Activated CD8-positive, alpha-beta T cell treated with anti-CD3 and anti-CD28 coated beads for 36 hours (primary cell): ENCODE measurements at regions not wholly inside any gene's neighbourhood (a gene's known extent, or its start where the extent isn't known, plus 50 kb on each side); places are given as distances from the start of the nearest gene placed in this dataset.

ENCODE experiments used
- ATAC-seq: fragments of 200-7000 bp; cut with Tn5 transposase; one replicate; pipeline ENCODE4 v1.10.0; 2021; ENCODE audit warnings: mild to moderate bottlenecking, moderate library complexity
- CTCF ChIA-PET: fragments of 350-600 bp; sonication (Branson Sonifier 250); formaldehyde crosslinking; loops from one replicate; lab custom pipeline; 2021; ENCODE audit warnings: antibody characterized with exemption; lab: Charles Lee
- POLR2A ChIA-PET: fragments of 350-600 bp; sonication (Branson Sonifier 250); formaldehyde crosslinking; loops from one replicate; lab custom pipeline; 2021; ENCODE audit warnings: antibody characterized with exemption; lab: Charles Lee
- DNase-seq: peaks from one replicate; pipeline ENCODE4 v3.0.0-alpha.2; 2020
- H3K27ac Mint-ChIP-seq: one replicate; pipeline ENCODE4 v1.8.0; 2021; ENCODE audit warnings: mild to moderate bottlenecking, mixed read lengths
- H3K27me3 Mint-ChIP-seq: one replicate; pipeline ENCODE4 v1.8.0; 2021; ENCODE audit warnings: mixed read lengths
- H3K36me3 Mint-ChIP-seq: one replicate; pipeline ENCODE4 v1.8.0; 2021; ENCODE audit warnings: low read depth, mixed read lengths
- H3K4me1 Mint-ChIP-seq: one replicate; pipeline ENCODE4 v1.8.0; 2021; ENCODE audit warnings: low read depth, mixed read lengths
- H3K4me3 Mint-ChIP-seq: one replicate; pipeline ENCODE4 v1.8.0; 2021; ENCODE audit warnings: mild to moderate bottlenecking, moderate library complexity, mixed read lengths
- H3K9me3 Mint-ChIP-seq: one replicate; pipeline ENCODE4 v1.8.0; 2021; ENCODE audit warnings: mixed read lengths
- CTCF ChIP-seq: fragments of 200-600 bp; IDR thresholded peaks from one replicate; pipeline ENCODE4 v1.8.0; 2022; ENCODE audit warnings: antibody characterized with exemption, mild to moderate bottlenecking
- intact Hi-C: fragments of 100-400 bp; cut with micrococcal nuclease; formaldehyde crosslinking; loops from one replicate; pipeline ENCODE4 v1.10.0; 2022

GRCh38 chr5:158378931-158379330 is 520.0 kb upstream of the CLINT1 start:
- no peaks in the 10 kb centered on the region for H3K27me3 Mint-ChIP-seq
- intact Hi-C loops = no loop called here
- H3K9me3 Mint-ChIP-seq = no peaks in the 10 kb centered on the region
- H3K27ac Mint-ChIP-seq = no peak overlapping the region
- ChIA-PET CTCF (no interaction called here), POLR2A (interaction anchor here (1.2 kb wide), 1 partner anchor 10 kb away, joined by 3 read pairs; no protein-coding TSS in a partner anchor)
- H3K36me3 Mint-ChIP-seq = no peaks in the 10 kb centered on the region
- TF ChIP-seq CTCF = no peak
- DNase-seq (no peak), ATAC-seq (no peak)
- H3K4me3 Mint-ChIP-seq = no peak overlapping the region
- peaks cover 6% of the 10 kb centered on the region for H3K4me1 Mint-ChIP-seq

GRCh38 chr5:158376679-158377078 is 517.7 kb upstream of the CLINT1 start:
- no peaks in the 10 kb centered on the region for H3K36me3 Mint-ChIP-seq
- no peak for TF ChIP-seq CTCF
- no peak for ATAC-seq
- H3K27me3 Mint-ChIP-seq = peaks cover 1% of the 10 kb centered on the region
- no peak for DNase-seq
- intact Hi-C loops = no loop called here
- H3K4me3 Mint-ChIP-seq = no peak overlapping the region
- ChIA-PET POLR2A (interaction anchor here (0.7 kb wide), 1 partner anchor 8 kb away, joined by 3 read pairs; no protein-coding TSS in a partner anchor), CTCF (interaction anchor here (1.1 kb wide), 1 partner anchor 428 kb away, joined by 3 read pairs; no protein-coding TSS in a partner anchor)
- no peak overlapping the region for H3K27ac Mint-ChIP-seq
- H3K4me1 Mint-ChIP-seq = no peaks in the 10 kb centered on the region
- H3K9me3 Mint-ChIP-seq = no peaks in the 10 kb centered on the region

GRCh38 chr5:158375531-158375930 is 516.6 kb upstream of the CLINT1 start:
- POLR2A ChIA-PET = no interaction called here
- no peak for DNase-seq
- CTCF ChIA-PET = no interaction called here
- Mint-ChIP-seq H3K4me1 (no peaks in the 10 kb centered on the region), H3K27me3 (peaks cover 1% of the 10 kb centered on the region), H3K9me3 (peaks cover 2% of the 10 kb centered on the region), H3K36me3 (no peaks in the 10 kb centered on the region), H3K4me3 (no peak overlapping the region), H3K27ac (no peak overlapping the region)
- no peak for TF ChIP-seq CTCF
- intact Hi-C loops = no loop called here
- ATAC-seq = no peak

- DNase-seq (no peak), ATAC-seq (no peak)
- no peak overlapping the region for H3K27ac Mint-ChIP-seq
- no peaks in the 10 kb centered on the region for H3K36me3 Mint-ChIP-seq
- no peak overlapping the region for H3K4me3 Mint-ChIP-seq
- H3K4me1 Mint-ChIP-seq = no peaks in the 10 kb centered on the region
- H3K27me3 Mint-ChIP-seq = peaks cover 1% of the 10 kb centered on the region
- intact Hi-C loops = no loop called here
- peaks cover 2% of the 10 kb centered on the region for H3K9me3 Mint-ChIP-seq
- CTCF ChIA-PET = interaction anchor here (1.1 kb wide), 1 partner anchor 10 kb away, joined by 4 read pairs; no protein-coding TSS in a partner anchor
- POLR2A ChIA-PET = no interaction called here
- no peak for TF ChIP-seq CTCF
These were observed 514.9 kb upstream of the CLINT1 start for GRCh38 chr5:158373608-158374395.

- H3K4me1 Mint-ChIP-seq = no peaks in the 10 kb centered on the region
These were observed 510.3 kb upstream of the CLINT1 start for GRCh38 chr5:158369241-158369640.

More at GRCh38 chr5:158369241-158369640, 510.3 kb upstream of the CLINT1 start:
- ChIA-PET CTCF (interaction anchor here (1.6 kb wide), 1 partner anchor 14 kb away, joined by 5 read pairs; no protein-coding TSS in a partner anchor), POLR2A (interaction anchor here (0.9 kb wide), 1 partner anchor 8 kb away, joined by 3 read pairs; no protein-coding TSS in a partner anchor)
- Mint-ChIP-seq H3K36me3 (no peaks in the 10 kb centered on the region), H3K27me3 (peaks cover 1% of the 10 kb centered on the region), H3K4me3 (no peak overlapping the region), H3K27ac (no peak overlapping the region), H3K9me3 (peaks cover 2% of the 10 kb centered on the region)
- DNase-seq (no peak), ATAC-seq (no peak)
- intact Hi-C loops = no loop called here
- TF ChIP-seq CTCF = no peak
